ENCODE measurements at regions not wholly inside any gene's neighbourhood (a gene's known extent, or its start where the extent isn't known, plus 50 kb on each side); places are given as distances from the start of the nearest gene placed in this dataset.

DNA sequence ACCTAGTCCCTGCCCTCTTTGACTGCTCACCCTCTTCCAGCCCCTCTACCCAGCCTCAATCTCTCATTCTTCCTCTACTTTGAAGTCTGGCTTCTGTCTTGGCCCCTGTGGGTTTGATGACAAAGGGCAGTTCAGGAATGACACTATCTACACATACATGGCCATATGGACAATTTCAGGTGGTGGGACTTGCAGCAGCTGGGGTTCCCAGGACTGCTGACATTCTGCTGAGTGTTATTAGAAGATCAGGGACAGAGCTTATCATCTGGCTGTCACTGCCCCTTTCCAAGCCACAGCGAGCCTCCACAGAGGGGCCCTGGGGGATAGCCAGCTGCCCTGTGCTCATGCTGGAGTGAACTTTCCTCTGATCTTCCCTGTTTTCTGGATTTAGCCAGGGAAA lies 97.4 kb upstream of the IPO9 start:
- TF ChIP-seq, protein P1, sequence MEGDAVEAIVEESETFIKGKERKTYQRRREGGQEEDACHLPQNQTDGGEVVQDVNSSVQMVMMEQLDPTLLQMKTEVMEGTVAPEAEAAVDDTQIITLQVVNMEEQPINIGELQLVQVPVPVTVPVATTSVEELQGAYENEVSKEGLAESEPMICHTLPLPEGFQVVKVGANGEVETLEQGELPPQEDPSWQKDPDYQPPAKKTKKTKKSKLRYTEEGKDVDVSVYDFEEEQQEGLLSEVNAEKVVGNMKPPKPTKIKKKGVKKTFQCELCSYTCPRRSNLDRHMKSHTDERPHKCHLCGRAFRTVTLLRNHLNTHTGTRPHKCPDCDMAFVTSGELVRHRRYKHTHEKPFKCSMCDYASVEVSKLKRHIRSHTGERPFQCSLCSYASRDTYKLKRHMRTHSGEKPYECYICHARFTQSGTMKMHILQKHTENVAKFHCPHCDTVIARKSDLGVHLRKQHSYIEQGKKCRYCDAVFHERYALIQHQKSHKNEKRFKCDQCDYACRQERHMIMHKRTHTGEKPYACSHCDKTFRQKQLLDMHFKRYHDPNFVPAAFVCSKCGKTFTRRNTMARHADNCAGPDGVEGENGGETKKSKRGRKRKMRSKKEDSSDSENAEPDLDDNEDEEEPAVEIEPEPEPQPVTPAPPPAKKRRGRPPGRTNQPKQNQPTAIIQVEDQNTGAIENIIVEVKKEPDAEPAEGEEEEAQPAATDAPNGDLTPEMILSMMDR (conservative IDR thresholded peaks at IDR 0.05; ENCODE audit: low read depth, low read length), result no peak
- no peak for TF ChIP-seq EZH2 (IDR thresholded peaks at IDR 0.05; ENCODE audit: borderline replicate concordance, low read depth, low read length, poor library complexity, severe bottlenecking)
